Kidney epithelial cell (primary cell): ENCODE measurements at regions not wholly inside any gene's neighbourhood (a gene's known extent, or its start where the extent isn't known, plus 50 kb on each side); places are given as distances from the start of the nearest gene placed in this dataset.

ENCODE experiments used
- DNase-seq: peaks from one replicate; pipeline ENCODE4 v3.0.0-alpha.2; 2010; ENCODE audit warnings: low read depth
- H3K27me3 ChIP-seq: 2 replicates; pipeline ENCODE4 v1.6.0; 2011; ENCODE audit warnings: low read length; ENCODE audit not compliant: control insufficient read depth, insufficient read depth
- H3K36me3 ChIP-seq: 2 replicates; pipeline ENCODE4 v1.5.1; 2011; ENCODE audit warnings: low read length; ENCODE audit not compliant: control insufficient read depth, insufficient read depth
- H3K4me3 ChIP-seq: 2 replicates; pipeline ENCODE4 v1.5.1; 2011; ENCODE audit warnings: low read depth, mild to moderate bottlenecking, control low read depth, low read length
- TF ChIP-seq, protein P1 (sequence below): IDR thresholded peaks from 2 replicates; pipeline ENCODE4 v1.5.1; 2011; ENCODE audit warnings: mild to moderate bottlenecking, moderate library complexity, low read length, control low read depth, inconsistent platforms; ENCODE audit not compliant: insufficient read depth, poor library complexity, severe bottlenecking

DNA sequence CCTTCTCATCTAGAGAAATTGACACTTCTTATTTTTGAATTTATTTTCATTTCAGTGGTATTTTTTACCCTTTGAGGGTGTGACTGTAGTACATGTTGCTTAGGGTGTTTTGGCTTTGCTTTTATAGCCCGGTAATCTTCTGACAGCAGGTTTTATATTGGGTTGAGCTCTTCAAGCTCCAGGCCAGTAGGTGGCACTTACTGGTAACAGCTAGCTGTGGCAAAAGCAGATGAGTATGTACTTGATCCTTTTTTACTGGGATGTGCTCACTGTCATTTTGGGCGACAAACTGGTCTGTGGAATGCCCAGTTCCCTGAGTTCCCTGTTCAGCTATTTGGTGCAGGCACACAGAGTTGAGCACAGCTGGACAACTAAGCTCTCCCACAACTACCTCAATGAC is 916.2 kb upstream of the B3GALT2 start:
- H3K27me3 ChIP-seq: no peaks in the 10 kb centered on the region
- TF ChIP-seq, protein P1, sequence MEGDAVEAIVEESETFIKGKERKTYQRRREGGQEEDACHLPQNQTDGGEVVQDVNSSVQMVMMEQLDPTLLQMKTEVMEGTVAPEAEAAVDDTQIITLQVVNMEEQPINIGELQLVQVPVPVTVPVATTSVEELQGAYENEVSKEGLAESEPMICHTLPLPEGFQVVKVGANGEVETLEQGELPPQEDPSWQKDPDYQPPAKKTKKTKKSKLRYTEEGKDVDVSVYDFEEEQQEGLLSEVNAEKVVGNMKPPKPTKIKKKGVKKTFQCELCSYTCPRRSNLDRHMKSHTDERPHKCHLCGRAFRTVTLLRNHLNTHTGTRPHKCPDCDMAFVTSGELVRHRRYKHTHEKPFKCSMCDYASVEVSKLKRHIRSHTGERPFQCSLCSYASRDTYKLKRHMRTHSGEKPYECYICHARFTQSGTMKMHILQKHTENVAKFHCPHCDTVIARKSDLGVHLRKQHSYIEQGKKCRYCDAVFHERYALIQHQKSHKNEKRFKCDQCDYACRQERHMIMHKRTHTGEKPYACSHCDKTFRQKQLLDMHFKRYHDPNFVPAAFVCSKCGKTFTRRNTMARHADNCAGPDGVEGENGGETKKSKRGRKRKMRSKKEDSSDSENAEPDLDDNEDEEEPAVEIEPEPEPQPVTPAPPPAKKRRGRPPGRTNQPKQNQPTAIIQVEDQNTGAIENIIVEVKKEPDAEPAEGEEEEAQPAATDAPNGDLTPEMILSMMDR: no peak
- no peak for DNase-seq
- no peaks in the 10 kb centered on the region for H3K36me3 ChIP-seq
- no peak overlapping the region for H3K4me3 ChIP-seq

DNA sequence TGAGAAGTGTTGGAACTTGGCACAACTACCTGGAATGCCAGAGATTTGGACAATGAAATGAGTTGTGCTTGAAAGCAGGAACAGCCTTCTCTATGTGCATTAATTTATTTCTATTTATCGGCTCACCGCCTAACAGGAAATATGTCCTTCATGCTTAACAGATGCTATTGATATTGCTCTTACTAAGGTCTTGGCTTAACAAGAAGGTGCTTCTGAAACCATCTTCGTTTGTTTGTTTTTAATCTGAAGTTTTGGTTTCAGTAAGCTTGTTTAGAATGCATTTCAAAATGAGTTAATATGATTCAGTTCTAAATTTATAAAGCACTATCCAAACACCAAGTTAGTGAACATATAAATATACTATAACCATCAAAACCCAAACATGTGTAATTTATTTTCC is 898.3 kb upstream of the B3GALT2 start:
- H3K4me3 ChIP-seq: no peak overlapping the region
- H3K27me3 ChIP-seq: no peaks in the 10 kb centered on the region
- TF ChIP-seq, protein P1: no peak
- H3K36me3 ChIP-seq: no peaks in the 10 kb centered on the region
- DNase-seq: no peak

DNA sequence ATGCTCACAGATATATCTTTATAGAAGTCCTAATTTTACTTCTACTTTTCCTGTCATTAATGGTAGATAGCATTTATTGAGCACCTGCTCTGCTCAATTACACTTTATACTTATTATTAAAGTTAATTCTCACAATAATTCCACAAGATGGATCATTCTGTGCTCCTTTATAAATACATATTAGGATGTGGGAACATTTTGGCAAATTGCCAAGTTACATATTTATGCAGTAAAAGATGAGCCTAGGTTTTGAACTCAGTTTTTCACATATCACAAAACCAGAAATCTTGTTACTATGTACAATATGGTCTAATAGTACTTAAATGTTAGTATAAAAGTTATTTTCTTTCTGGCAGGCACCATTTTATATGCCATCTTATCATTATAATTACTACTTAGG is 895.0 kb upstream of the B3GALT2 start:
- Histone ChIP-seq H3K4me3 (no peak overlapping the region), H3K27me3 (no peaks in the 10 kb centered on the region), H3K36me3 (no peaks in the 10 kb centered on the region)
- no peak for DNase-seq
- TF ChIP-seq, protein P1: no peak

DNA sequence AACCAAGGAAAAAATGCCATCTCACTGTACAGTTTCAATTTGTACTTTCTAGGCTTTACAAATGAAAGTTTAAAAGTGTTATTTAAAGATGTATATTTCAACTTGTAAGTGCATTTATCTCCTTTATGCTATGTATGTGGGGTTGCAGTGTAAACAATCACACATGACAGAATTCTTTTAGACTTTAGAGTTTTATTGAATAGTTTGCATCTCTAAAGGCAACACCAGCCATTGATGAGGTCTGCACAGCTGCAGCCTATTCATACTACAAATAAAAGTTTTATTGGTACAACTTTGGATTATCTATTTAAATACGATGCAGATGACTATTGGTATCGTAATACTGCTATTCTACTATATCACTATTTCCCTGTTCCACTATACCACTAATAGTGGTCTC is 894.4 kb upstream of the B3GALT2 start:
- TF ChIP-seq, protein P1: no peak
- H3K36me3 ChIP-seq: no peaks in the 10 kb centered on the region
- DNase-seq: no peak
- no peaks in the 10 kb centered on the region for H3K27me3 ChIP-seq
- H3K4me3 ChIP-seq: no peak overlapping the region

DNA sequence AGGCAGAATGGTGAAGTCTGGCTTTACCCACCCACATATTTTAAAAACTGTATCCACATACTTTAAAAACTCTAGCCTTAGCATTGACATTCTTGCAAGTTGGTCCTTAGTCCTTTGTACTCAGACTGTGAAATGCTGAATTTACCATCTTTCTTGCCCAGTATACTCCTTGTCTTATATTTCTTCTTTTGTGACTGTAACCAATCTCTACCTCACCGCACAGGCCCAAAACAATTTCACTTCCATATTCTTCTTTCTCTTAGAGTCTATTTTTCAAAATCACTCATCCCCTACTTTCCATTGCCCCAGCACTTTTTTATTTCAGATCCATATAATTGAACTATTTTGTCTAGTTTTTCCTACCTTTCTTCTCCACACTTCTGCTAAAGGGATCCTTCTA is 892.4 kb upstream of the B3GALT2 start:
- DNase-seq: no peak
- Histone ChIP-seq H3K27me3 (no peaks in the 10 kb centered on the region), H3K4me3 (no peak overlapping the region), H3K36me3 (no peaks in the 10 kb centered on the region)
- TF ChIP-seq, protein P1: no peak

DNA sequence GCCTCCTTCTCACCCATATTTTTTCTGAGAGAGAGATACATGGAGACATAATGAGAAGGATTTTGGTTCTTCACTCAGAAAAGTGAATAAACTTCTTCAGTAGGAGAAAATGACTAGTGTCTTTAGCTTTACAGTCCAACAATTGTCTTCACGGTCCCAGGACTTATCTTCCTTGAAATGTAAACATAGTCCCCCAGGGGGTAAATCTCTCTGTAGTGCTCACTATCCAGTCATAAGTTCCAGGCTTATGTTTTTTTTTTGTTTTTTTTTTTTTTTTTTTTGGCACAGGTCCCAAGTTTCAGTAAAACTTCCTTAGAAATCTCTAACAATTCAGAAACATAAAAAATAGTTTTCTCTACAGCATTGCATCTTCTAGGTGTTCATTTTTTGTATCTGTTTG is 890.2 kb upstream of the B3GALT2 start:
- DNase-seq: no peak
- TF ChIP-seq, protein P1: no peak
- no peaks in the 10 kb centered on the region for H3K36me3 ChIP-seq

More for the DNA sequence above, 890.2 kb upstream of the B3GALT2 start:
- Histone ChIP-seq H3K27me3 (no peaks in the 10 kb centered on the region), H3K4me3 (no peak overlapping the region)
